ENCODE measurements at regions not wholly inside any gene's neighbourhood (a gene's known extent, or its start where the extent isn't known, plus 50 kb on each side); places are given as distances from the start of the nearest gene placed in this dataset.

DNA sequence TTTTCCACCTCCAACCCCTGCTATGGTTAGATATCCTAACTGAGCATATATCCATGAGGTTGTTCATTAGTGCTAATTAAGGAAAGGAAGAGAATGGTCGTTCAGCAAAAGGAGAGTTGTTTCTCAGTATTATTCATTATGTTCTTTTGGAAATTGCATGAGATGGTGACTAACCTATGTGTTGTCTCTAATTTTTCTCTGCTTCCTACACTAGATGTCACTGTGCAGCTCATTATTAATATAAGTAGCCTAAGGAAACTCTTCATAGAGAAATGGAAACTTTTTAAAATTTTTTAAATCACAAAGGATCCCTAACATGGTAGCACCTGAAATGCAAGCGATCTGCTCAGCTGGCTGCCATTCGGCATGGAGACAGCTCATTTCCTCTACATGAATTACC, 67.7 kb upstream of the FAM9A start:
- no peak overlapping the region for H3K4me3 ChIP-seq
- no peaks in the 10 kb centered on the region for H3K9me3 ChIP-seq
- no peak for DNase-seq
- 33 to 36% (median 35%) methylated on average over 3 of the region's 3 CpGs for WGBS, 5 donors
- intact Hi-C loops (cut with DNase I; ENCODE audit: low total_unique reads), result no loop called here
- H3K27ac ChIP-seq, result no peak overlapping the region
- TF ChIP-seq POLR2A (IDR thresholded peaks at IDR 0.05), result no peak
- TF ChIP-seq POLR2AphosphoS5 (IDR thresholded peaks at IDR 0.05), result no peak
- TF ChIP-seq, protein P1, sequence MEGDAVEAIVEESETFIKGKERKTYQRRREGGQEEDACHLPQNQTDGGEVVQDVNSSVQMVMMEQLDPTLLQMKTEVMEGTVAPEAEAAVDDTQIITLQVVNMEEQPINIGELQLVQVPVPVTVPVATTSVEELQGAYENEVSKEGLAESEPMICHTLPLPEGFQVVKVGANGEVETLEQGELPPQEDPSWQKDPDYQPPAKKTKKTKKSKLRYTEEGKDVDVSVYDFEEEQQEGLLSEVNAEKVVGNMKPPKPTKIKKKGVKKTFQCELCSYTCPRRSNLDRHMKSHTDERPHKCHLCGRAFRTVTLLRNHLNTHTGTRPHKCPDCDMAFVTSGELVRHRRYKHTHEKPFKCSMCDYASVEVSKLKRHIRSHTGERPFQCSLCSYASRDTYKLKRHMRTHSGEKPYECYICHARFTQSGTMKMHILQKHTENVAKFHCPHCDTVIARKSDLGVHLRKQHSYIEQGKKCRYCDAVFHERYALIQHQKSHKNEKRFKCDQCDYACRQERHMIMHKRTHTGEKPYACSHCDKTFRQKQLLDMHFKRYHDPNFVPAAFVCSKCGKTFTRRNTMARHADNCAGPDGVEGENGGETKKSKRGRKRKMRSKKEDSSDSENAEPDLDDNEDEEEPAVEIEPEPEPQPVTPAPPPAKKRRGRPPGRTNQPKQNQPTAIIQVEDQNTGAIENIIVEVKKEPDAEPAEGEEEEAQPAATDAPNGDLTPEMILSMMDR (IDR thresholded peaks at IDR 0.05 in 8 of 11, conservative IDR thresholded peaks at IDR 0.05 in 3 of 11), result no peak
- H3K27me3 ChIP-seq (replicated peaks in 1 of 7), result peaks cover 0 to 6% (median 0%) of the 10 kb centered on the region in 7 donors
- no peaks in the 10 kb centered on the region for H3K4me1 ChIP-seq
- H3K36me3 ChIP-seq, result no peaks in the 10 kb centered on the region

GRCh38 chrX:8868070-8868773, 67.0 kb upstream of the FAM9A start:
- 46 to 84% (median 69%) methylated on average over 5 of the region's 5 CpGs for whole genome bisulfite sequencing, 5 donors
- intact Hi-C loops (cut with DNase I; ENCODE audit: low total_unique reads), result no loop called here
- H3K27me3 ChIP-seq (replicated peaks in 1 of 7), result peaks cover 0 to 6% (median 0%) of the 10 kb centered on the region in 7 donors
- H3K4me3 ChIP-seq, result no peak overlapping the region
- H3K4me1 ChIP-seq, result no peaks in the 10 kb centered on the region
- no peaks in the 10 kb centered on the region for H3K36me3 ChIP-seq
- no peaks in the 10 kb centered on the region for H3K9me3 ChIP-seq
- no peak for TF ChIP-seq POLR2AphosphoS5 (IDR thresholded peaks at IDR 0.05)
- no peak for TF ChIP-seq POLR2A (IDR thresholded peaks at IDR 0.05)
- TF ChIP-seq, protein P1 (IDR thresholded peaks at IDR 0.05 in 8 of 11, conservative IDR thresholded peaks at IDR 0.05 in 3 of 11), result no peak
- no peak overlapping the region for H3K27ac ChIP-seq
- DNase-seq, result no peak

DNA sequence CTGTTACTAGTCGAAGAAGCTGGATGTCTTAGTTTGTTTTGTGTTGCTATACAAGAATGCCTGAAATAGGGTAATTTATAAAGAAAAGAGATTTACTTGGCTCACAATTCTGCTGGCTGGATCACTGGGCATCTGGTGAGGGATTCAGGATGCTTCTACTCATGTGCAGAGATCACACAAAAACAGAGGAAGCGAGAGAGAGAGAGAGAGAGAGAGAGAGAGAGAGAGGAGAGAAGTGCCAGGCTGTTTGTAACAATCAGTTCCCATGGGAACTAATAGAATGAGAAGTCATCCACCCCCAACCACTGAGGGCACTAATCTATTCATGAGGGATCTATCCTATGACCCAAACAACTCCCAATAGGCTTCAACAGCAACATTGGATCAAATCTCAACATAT, 66.2 kb upstream of the FAM9A start:
- H3K36me3 ChIP-seq, result no peaks in the 10 kb centered on the region
- H3K27me3 ChIP-seq (replicated peaks in 1 of 7), result no peaks in the 10 kb centered on the region
- H3K4me1 ChIP-seq, result no peaks in the 10 kb centered on the region
- 46 to 89% (median 71%) methylated on average over 2 of the region's 2 CpGs for WGBS, 5 donors
- H3K9me3 ChIP-seq, result no peaks in the 10 kb centered on the region
- intact Hi-C loops (cut with DNase I; ENCODE audit: low total_unique reads), result no loop called here
- no peak overlapping the region for H3K27ac ChIP-seq
- no peak overlapping the region for H3K4me3 ChIP-seq
- TF ChIP-seq POLR2AphosphoS5 (IDR thresholded peaks at IDR 0.05) (no peak), POLR2A (IDR thresholded peaks at IDR 0.05) (no peak)
- TF ChIP-seq, protein P1 (IDR thresholded peaks at IDR 0.05 in 8 of 11, conservative IDR thresholded peaks at IDR 0.05 in 3 of 11), result no peak
- no peak for DNase-seq

GRCh38 chrX:8864161-8864560, 63.0 kb upstream of the FAM9A start:
- H3K4me3 ChIP-seq, result no peak overlapping the region
- peaks cover 0 to 8% (median 0%) of the 10 kb centered on the region in 7 donors for H3K27me3 ChIP-seq (replicated peaks in 1 of 7)
- DNase-seq, result no peak
- H3K27ac ChIP-seq, result no peak overlapping the region
- 10 to 24% (median 15%) methylated on average over 5 of the region's 5 CpGs for WGBS, 5 donors
- no peaks in the 10 kb centered on the region for H3K36me3 ChIP-seq
- intact Hi-C loops (cut with DNase I; ENCODE audit: low total_unique reads), result no loop called here
- TF ChIP-seq, protein P1 (IDR thresholded peaks at IDR 0.05 in 8 of 11, conservative IDR thresholded peaks at IDR 0.05 in 3 of 11), result no peak
- no peak for TF ChIP-seq POLR2A (IDR thresholded peaks at IDR 0.05)
- TF ChIP-seq POLR2AphosphoS5 (IDR thresholded peaks at IDR 0.05), result no peak
- H3K9me3 ChIP-seq, result no peaks in the 10 kb centered on the region
- no peaks in the 10 kb centered on the region for H3K4me1 ChIP-seq
